ENCODE measurements at regions not wholly inside any gene's neighbourhood (a gene's known extent, or its start where the extent isn't known, plus 50 kb on each side); places are given as distances from the start of the nearest gene placed in this dataset.

GRCh38 chr7:9681284-9681683 is 1247.9 kb downstream of the NXPH1 start:
- Histone ChIP-seq H3K9me2 (ENCODE audit: low read depth, low read length) (no peaks in the 10 kb centered on the region), H4K20me1 (ENCODE audit: insufficient read depth, low read length) (no peaks in the 10 kb centered on the region), H3K9ac (ENCODE audit: low read length) (no peak overlapping the region), H3K9me3 (ENCODE audit: low read length) (no peaks in the 10 kb centered on the region), H3K4me1 (ENCODE audit: insufficient read depth, low read length, severe bottlenecking) (no peaks in the 10 kb centered on the region), H3K27me3 (ENCODE audit: insufficient read depth, low read length) (no peaks in the 10 kb centered on the region), H3F3A (ENCODE audit: insufficient read depth, low read length) (no peaks in the 10 kb centered on the region), H3K36me3 (ENCODE audit: insufficient read depth, low read length) (no peaks in the 10 kb centered on the region), H2AFZ (ENCODE audit: low read length) (no peak overlapping the region), H3K27ac (ENCODE audit: low read depth, low read length, poor library complexity, severe bottlenecking) (no peak overlapping the region), H3K79me2 (ENCODE audit: insufficient read depth, low read length) (no peaks in the 10 kb centered on the region), H3K4me3 (ENCODE audit: low read depth, low read length, poor library complexity, severe bottlenecking) (no peak overlapping the region), H3K4me2 (ENCODE audit: low read length) (no peak overlapping the region)
- TF ChIP-seq EZH2 (IDR thresholded peaks at IDR 0.05; ENCODE audit: borderline replicate concordance, low read length) (no peak), CTCF (IDR thresholded peaks at IDR 0.05; ENCODE audit: low read length) (no peak)

GRCh38 chr7:9691286-9691685 is 1257.9 kb downstream of the NXPH1 start:
- Histone ChIP-seq H4K20me1 (ENCODE audit: insufficient read depth, low read length) (no peaks in the 10 kb centered on the region), H3K79me2 (ENCODE audit: insufficient read depth, low read length) (no peaks in the 10 kb centered on the region), H3K9me2 (ENCODE audit: low read depth, low read length) (no peaks in the 10 kb centered on the region), H3K9me3 (ENCODE audit: low read length) (peaks cover 4% of the 10 kb centered on the region; the same call in 1 of the 2 replicates), H3K27ac (ENCODE audit: low read depth, low read length, poor library complexity, severe bottlenecking) (no peak overlapping the region), H3K4me2 (ENCODE audit: low read length) (no peak overlapping the region), H2AFZ (ENCODE audit: low read length) (no peak overlapping the region), H3K4me1 (ENCODE audit: insufficient read depth, low read length, severe bottlenecking) (peaks cover 6% of the 10 kb centered on the region), H3K36me3 (ENCODE audit: insufficient read depth, low read length) (no peaks in the 10 kb centered on the region), H3K27me3 (ENCODE audit: insufficient read depth, low read length) (no peaks in the 10 kb centered on the region), H3K4me3 (ENCODE audit: low read depth, low read length, poor library complexity, severe bottlenecking) (no peak overlapping the region), H3F3A (ENCODE audit: insufficient read depth, low read length) (no peaks in the 10 kb centered on the region), H3K9ac (ENCODE audit: low read length) (no peak overlapping the region)
- no peak for TF ChIP-seq CTCF (IDR thresholded peaks at IDR 0.05; ENCODE audit: low read length)
- TF ChIP-seq EZH2 (IDR thresholded peaks at IDR 0.05; ENCODE audit: borderline replicate concordance, low read length) = no peak

GRCh38 chr7:9698375-9698774 is 1265.0 kb downstream of the NXPH1 start:
- Histone ChIP-seq H3K4me2 (ENCODE audit: low read length) (no peak overlapping the region), H3K79me2 (ENCODE audit: insufficient read depth, low read length) (no peaks in the 10 kb centered on the region), H2AFZ (ENCODE audit: low read length) (no peak overlapping the region), H3K9me2 (ENCODE audit: low read depth, low read length) (no peaks in the 10 kb centered on the region), H3F3A (ENCODE audit: insufficient read depth, low read length) (no peaks in the 10 kb centered on the region), H3K36me3 (ENCODE audit: insufficient read depth, low read length) (no peaks in the 10 kb centered on the region), H3K4me3 (ENCODE audit: low read depth, low read length, poor library complexity, severe bottlenecking) (no peak overlapping the region), H3K4me1 (ENCODE audit: insufficient read depth, low read length, severe bottlenecking) (peaks cover 6% of the 10 kb centered on the region), H3K27me3 (ENCODE audit: insufficient read depth, low read length) (no peaks in the 10 kb centered on the region), H3K27ac (ENCODE audit: low read depth, low read length, poor library complexity, severe bottlenecking) (no peak overlapping the region), H3K9me3 (ENCODE audit: low read length) (no peaks in the 10 kb centered on the region), H3K9ac (ENCODE audit: low read length) (no peak overlapping the region), H4K20me1 (ENCODE audit: insufficient read depth, low read length) (no peaks in the 10 kb centered on the region)
- no peak for TF ChIP-seq EZH2 (IDR thresholded peaks at IDR 0.05; ENCODE audit: borderline replicate concordance, low read length)
- no peak for TF ChIP-seq CTCF (IDR thresholded peaks at IDR 0.05; ENCODE audit: low read length)

Data from OCI-LY1 (cell line).